ENCODE measurements at regions not wholly inside any gene's neighbourhood (a gene's known extent, or its start where the extent isn't known, plus 50 kb on each side); places are given as distances from the start of the nearest gene placed in this dataset.

DNA sequence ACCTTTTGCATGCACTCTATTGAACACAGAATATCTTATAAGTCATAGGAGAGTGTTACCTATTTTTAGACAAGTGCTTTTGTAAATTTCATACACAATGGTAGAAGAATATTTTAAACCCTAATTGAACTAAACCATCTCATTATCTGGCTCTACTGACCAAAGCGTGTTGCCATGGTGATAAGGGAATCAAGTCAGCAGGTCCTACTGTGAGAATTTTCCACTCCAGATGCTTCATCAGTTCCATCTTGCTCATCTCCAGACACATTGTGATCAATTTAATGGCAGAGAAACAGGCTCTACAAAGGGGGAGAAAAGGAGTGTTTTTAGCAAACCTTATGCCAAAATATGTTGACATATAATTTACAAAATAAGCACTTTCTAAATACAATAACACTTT lies 621.9 kb upstream of the GHITM start:
- no TSS peak for BruUV-seq (replicated peaks)
- dilution Hi-C loops (cut with MboI; ENCODE audit: extremely low pct_ligation_motif_present, low sequenced_read_pairs): no loop called here
- Histone ChIP-seq H3K9me1 (replicated peaks; ENCODE audit: control insufficient read depth, extremely low read depth, insufficient read depth, low read length) (no peaks in the 10 kb centered on the region), H3K4me2 (ENCODE audit: insufficient read depth, low read length) (no peak overlapping the region), H3K27ac (ENCODE audit: insufficient read depth, low read depth, low read length) (no peak overlapping the region), H3K9me3 (replicated peaks; ENCODE audit: control insufficient read depth, insufficient read depth, low read length) (no peaks in the 10 kb centered on the region), H4K20me1 (replicated peaks; ENCODE audit: control insufficient read depth, extremely low read depth, insufficient read depth, low read length) (no peaks in the 10 kb centered on the region), H3K4me3 (replicated peaks in 1 of 3; ENCODE audit: insufficient read depth in 1 of 3, low read depth in 1 of 3, low read length in 3 of 3) (no peak overlapping the region), H3K36me3 (ENCODE audit: control insufficient read depth in 2 of 2, extremely low read depth in 1 of 2, insufficient read depth in 2 of 2, low read length in 2 of 2) (no peaks in the 10 kb centered on the region), H3K27me3 (ENCODE audit: control insufficient read depth in 2 of 2, insufficient read depth in 2 of 2, low read length in 2 of 2) (no peaks in the 10 kb centered on the region), H3K9ac (replicated peaks; ENCODE audit: extremely low read depth, insufficient read depth, low read length) (no peak overlapping the region), H3K4me1 (ENCODE audit: control insufficient read depth, extremely low read depth, insufficient read depth, low read length) (no peaks in the 10 kb centered on the region), H2AFZ (ENCODE audit: low read depth, low read length) (no peak overlapping the region), H3K79me2 (ENCODE audit: control insufficient read depth, insufficient read depth, low read length) (no peaks in the 10 kb centered on the region)
- intact Hi-C loops (cut with micrococcal nuclease): no loop called here
- ChIA-PET POLR2A (no interaction called here), CTCF (no interaction called here)
- DNase-seq (ENCODE audit: low read depth, low spot score) (no peak), FAIRE-seq (no peak)
- TF ChIP-seq, protein P1, sequence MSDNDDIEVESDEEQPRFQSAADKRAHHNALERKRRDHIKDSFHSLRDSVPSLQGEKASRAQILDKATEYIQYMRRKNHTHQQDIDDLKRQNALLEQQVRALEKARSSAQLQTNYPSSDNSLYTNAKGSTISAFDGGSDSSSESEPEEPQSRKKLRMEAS (IDR thresholded peaks at IDR 0.05; ENCODE audit: insufficient read depth, insufficient read length): no peak
- TF ChIP-seq MYC (IDR thresholded peaks at IDR 0.05; ENCODE audit: low read depth, low read length) (no peak), FOS (IDR thresholded peaks at IDR 0.05; ENCODE audit: borderline replicate concordance, insufficient read depth, low read length) (no peak), EZH2 (IDR thresholded peaks at IDR 0.05; ENCODE audit: borderline replicate concordance, low read depth, low read length, severe bottlenecking) (no peak), POLR2AphosphoS5 (IDR thresholded peaks at IDR 0.05; ENCODE audit: insufficient read depth, low read depth, low read length) (no peak), JUN (IDR thresholded peaks at IDR 0.05; ENCODE audit: borderline replicate concordance, insufficient read depth, insufficient read length, low read depth) (no peak)
- TF ChIP-seq, protein P2, sequence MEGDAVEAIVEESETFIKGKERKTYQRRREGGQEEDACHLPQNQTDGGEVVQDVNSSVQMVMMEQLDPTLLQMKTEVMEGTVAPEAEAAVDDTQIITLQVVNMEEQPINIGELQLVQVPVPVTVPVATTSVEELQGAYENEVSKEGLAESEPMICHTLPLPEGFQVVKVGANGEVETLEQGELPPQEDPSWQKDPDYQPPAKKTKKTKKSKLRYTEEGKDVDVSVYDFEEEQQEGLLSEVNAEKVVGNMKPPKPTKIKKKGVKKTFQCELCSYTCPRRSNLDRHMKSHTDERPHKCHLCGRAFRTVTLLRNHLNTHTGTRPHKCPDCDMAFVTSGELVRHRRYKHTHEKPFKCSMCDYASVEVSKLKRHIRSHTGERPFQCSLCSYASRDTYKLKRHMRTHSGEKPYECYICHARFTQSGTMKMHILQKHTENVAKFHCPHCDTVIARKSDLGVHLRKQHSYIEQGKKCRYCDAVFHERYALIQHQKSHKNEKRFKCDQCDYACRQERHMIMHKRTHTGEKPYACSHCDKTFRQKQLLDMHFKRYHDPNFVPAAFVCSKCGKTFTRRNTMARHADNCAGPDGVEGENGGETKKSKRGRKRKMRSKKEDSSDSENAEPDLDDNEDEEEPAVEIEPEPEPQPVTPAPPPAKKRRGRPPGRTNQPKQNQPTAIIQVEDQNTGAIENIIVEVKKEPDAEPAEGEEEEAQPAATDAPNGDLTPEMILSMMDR (IDR thresholded peaks at IDR 0.05; ENCODE audit: extremely low read depth in 1 of 2, insufficient read depth in 1 of 2, low read depth in 1 of 2, low read length in 2 of 2): no peak

Measured in endothelial cell of umbilical vein (primary cell).